Gastroesophageal sphincter (tissue), 3 donors: ENCODE measurements at regions not wholly inside any gene's neighbourhood (a gene's known extent, or its start where the extent isn't known, plus 50 kb on each side); places are given as distances from the start of the nearest gene placed in this dataset.

Experiments
- CTCF ChIP-seq, 4 experiments: fragments of 200-600 bp in 2 of 4; fragments of 450-650 bp in 2 of 4; sonication (generic) in 1 of 4; IDR thresholded peaks; one replicate each; pipeline ENCODE4 v1.5.1; 2017 to 2019; ENCODE audit warnings: antibody characterized with exemption in 4 of 4, mild to moderate bottlenecking in 2 of 4, moderate library complexity in 2 of 4
- EP300 ChIP-seq: sonication (generic); formaldehyde crosslinking; IDR thresholded peaks from one replicate; pipeline ENCODE4 v1.6.1; 2017; ENCODE audit warnings: antibody characterized with exemption, mild to moderate bottlenecking
- POLR2A ChIP-seq, 2 donors: fragments of 450-650 bp; IDR thresholded peaks; one replicate each; pipeline ENCODE4 v1.6.1; 2017; ENCODE audit warnings: antibody characterized with exemption in 2 of 2, mild to moderate bottlenecking in 2 of 2, moderate library complexity in 1 of 2

- TF ChIP-seq CTCF (IDR thresholded peaks at IDR 0.05) (no peak), POLR2A (IDR thresholded peaks at IDR 0.05) (no peak), EP300 (no peak)
These were observed 156.4 kb downstream of the DSEL start for GRCh38 chr18:67359873-67360838.
